ENCODE measurements at regions not wholly inside any gene's neighbourhood (a gene's known extent, or its start where the extent isn't known, plus 50 kb on each side); places are given as distances from the start of the nearest gene placed in this dataset.
"Not testable (repeated sequence)": the region's sequence is repeated elsewhere in the genome, so short reads cannot be mapped to it uniquely, and the experiment has no call there.

DNA sequence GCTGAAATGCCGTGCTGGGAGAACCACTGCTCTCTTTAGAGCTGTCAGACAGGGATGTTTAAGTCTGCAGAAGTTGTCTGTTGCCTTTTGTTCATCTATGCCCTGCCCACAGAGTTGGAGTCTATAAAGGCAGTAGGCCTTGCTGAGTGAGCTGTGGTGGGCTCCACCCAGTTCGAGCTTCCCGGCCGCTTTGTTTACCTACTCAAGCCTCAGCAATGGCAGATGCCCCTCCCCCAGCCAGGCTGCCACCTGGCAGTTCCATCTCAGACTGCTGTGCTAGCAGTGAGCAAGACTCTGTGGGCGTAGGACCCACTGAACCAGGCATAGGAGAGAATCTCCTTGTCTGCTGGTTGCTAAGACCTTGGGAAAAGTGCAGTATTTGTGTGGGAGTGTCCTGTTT, 160.0 kb upstream of the PTPRZ1 start:
- not testable (repeated sequence) for TF ChIP-seq TAF1 (IDR thresholded peaks at IDR 0.05; ENCODE audit: low read depth, low read length); POLR2AphosphoS5 (IDR thresholded peaks at IDR 0.05; ENCODE audit: low read depth, low read length); POLR2A (IDR thresholded peaks at IDR 0.05; ENCODE audit: low read depth, low read length); POU2F2 (IDR thresholded peaks at IDR 0.05; ENCODE audit: low read depth, low read length); SPI1 (IDR thresholded peaks at IDR 0.05; ENCODE audit: low read depth, low read length); PAX5 (IDR thresholded peaks at IDR 0.05; ENCODE audit: insufficient read depth, low read length, severe bottlenecking)

All from GM12891 (cell line).